ENCODE measurements at regions not wholly inside any gene's neighbourhood (a gene's known extent, or its start where the extent isn't known, plus 50 kb on each side); places are given as distances from the start of the nearest gene placed in this dataset.

DNA sequence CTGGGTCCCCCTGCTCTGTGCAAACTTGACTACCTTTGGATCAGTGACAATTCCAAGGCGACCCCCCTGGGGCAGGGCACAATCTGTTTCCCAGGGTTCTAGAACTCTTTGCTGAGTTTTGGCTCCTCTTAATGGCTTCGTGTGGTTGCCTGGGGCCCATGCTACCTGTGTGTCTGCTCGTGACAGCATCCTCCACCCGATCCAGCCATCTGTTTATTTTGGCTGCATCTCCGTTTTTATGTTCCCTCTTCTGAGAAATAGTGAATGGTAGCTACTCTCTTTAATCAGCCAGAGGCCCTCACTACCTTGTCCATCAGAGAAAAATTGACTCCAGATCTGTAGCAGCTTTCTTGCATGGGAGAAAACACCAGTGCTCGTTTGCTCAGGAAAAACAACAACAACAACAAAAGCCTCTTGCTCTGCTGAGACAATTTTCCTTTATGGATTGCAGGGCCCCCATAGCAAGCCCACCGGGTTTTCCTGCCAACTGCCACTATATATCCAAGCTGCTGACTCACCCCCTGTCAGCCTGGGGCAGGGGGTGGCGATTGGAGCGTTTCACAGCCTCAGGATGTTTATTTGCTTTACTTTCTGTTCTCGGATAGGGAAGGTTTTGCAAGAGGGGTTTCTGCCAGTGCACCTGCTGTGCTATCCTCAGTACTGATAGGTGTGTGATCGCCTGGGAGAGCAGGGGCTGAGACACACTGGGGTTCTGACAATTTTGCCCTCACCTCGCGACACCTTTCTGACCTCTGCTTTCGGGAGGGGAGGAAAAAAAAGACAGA is 607.8 kb downstream of the BNC2 start:
- H3K4me3 ChIP-seq (replicated peaks; ENCODE audit: low read depth, low read length), result no peak overlapping the region
- DNase-seq (ENCODE audit: extremely low read depth, low read depth), result no peak
- TF ChIP-seq, protein P1, sequence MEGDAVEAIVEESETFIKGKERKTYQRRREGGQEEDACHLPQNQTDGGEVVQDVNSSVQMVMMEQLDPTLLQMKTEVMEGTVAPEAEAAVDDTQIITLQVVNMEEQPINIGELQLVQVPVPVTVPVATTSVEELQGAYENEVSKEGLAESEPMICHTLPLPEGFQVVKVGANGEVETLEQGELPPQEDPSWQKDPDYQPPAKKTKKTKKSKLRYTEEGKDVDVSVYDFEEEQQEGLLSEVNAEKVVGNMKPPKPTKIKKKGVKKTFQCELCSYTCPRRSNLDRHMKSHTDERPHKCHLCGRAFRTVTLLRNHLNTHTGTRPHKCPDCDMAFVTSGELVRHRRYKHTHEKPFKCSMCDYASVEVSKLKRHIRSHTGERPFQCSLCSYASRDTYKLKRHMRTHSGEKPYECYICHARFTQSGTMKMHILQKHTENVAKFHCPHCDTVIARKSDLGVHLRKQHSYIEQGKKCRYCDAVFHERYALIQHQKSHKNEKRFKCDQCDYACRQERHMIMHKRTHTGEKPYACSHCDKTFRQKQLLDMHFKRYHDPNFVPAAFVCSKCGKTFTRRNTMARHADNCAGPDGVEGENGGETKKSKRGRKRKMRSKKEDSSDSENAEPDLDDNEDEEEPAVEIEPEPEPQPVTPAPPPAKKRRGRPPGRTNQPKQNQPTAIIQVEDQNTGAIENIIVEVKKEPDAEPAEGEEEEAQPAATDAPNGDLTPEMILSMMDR (IDR thresholded peaks at IDR 0.05; ENCODE audit: low read depth, low read length, missing control alignments), result no peak

DNA sequence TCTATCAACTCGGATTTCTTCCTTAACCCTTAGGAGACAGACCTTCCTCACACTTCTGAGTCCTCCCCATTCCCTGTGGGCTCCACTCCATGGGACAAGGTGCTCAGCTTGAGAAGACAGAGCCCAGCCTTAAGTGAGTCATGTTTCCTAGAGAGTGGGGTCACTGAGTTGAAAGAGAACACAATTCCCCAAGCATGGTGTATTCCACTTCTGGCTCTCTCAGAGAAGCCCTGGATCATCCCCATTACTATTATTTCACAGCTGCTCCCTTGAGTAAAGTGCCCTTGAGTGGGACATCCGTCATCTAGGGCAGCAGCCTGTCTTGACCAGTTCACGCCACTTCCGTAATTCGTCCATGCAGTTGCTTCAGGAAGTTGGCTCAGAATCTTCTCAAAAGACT is 604.8 kb downstream of the BNC2 start:
- no peak overlapping the region for H3K4me3 ChIP-seq (replicated peaks; ENCODE audit: low read depth, low read length)
- DNase-seq (ENCODE audit: extremely low read depth, low read depth), result no peak
- TF ChIP-seq, protein P1 (IDR thresholded peaks at IDR 0.05; ENCODE audit: low read depth, low read length, missing control alignments), result no peak

GRCh38 chr9:16266648-16267276 is 603.7 kb downstream of the BNC2 start:
- DNase-seq (ENCODE audit: extremely low read depth, low read depth), result no peak
- no peak overlapping the region for H3K4me3 ChIP-seq (replicated peaks; ENCODE audit: low read depth, low read length)
- TF ChIP-seq, protein P1 (IDR thresholded peaks at IDR 0.05; ENCODE audit: low read depth, low read length, missing control alignments), result peak; percentile 65

DNA sequence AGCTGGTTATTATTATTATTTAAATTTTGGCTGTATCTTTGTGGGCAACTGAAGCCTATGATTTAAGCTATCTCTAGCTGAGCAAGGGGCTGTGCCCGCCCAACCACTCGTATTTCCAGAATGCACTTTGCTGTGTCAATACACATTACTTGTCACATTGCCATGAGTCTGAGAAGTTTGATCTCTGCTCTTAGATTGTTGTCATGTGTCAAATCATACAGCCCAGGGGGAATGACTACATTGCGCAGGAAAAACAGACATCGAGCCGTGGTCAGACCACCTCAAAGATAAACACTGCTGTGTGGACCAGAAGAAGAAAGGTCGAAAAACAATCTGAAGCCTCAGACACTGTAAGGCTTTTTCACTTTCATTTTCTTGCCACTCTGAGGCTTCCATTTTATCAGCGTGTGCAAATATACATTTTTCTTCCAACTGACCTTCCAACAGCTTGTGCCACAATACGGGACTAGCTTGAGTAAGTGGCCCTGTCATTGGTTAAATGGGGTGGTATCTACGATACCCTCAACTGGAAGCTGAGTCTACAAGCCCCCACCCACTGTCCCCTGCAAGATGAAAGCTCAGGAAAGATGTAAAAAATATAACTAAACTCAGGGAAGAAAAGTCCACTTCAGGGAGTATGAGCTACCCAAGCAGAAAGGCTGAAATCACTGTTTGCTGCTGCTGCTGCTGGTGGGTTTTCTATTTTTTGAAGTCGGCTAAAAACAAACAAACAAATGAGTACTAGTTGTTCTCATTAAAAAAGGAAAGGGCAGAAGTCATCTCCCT is 603.0 kb downstream of the BNC2 start:
- no peak for DNase-seq (ENCODE audit: extremely low read depth, low read depth)
- TF ChIP-seq, protein P1 (IDR thresholded peaks at IDR 0.05; ENCODE audit: low read depth, low read length, missing control alignments), result no peak
- H3K4me3 ChIP-seq (replicated peaks; ENCODE audit: low read depth, low read length), result no peak overlapping the region

- TF ChIP-seq, protein P1 (IDR thresholded peaks at IDR 0.05; ENCODE audit: low read depth, low read length, missing control alignments), result no peak
- peak; percentile 77 for DNase-seq (ENCODE audit: extremely low read depth, low read depth)
- no peak overlapping the region for H3K4me3 ChIP-seq (replicated peaks; ENCODE audit: low read depth, low read length)
Measured at GRCh38 chr9:16268067-16268881, 602.2 kb downstream of the BNC2 start.

- no peak overlapping the region for H3K4me3 ChIP-seq (replicated peaks; ENCODE audit: low read depth, low read length)
- no peak for DNase-seq (ENCODE audit: extremely low read depth, low read depth)
- TF ChIP-seq, protein P1 (IDR thresholded peaks at IDR 0.05; ENCODE audit: low read depth, low read length, missing control alignments), result no peak
Measured at GRCh38 chr9:16271967-16272366, 598.5 kb downstream of the BNC2 start.
